ENCODE measurements at regions not wholly inside any gene's neighbourhood (a gene's known extent, or its start where the extent isn't known, plus 50 kb on each side); places are given as distances from the start of the nearest gene placed in this dataset.
"Not testable (repeated sequence)": the region's sequence is repeated elsewhere in the genome, so short reads cannot be mapped to it uniquely, and the experiment has no call there.

DNA sequence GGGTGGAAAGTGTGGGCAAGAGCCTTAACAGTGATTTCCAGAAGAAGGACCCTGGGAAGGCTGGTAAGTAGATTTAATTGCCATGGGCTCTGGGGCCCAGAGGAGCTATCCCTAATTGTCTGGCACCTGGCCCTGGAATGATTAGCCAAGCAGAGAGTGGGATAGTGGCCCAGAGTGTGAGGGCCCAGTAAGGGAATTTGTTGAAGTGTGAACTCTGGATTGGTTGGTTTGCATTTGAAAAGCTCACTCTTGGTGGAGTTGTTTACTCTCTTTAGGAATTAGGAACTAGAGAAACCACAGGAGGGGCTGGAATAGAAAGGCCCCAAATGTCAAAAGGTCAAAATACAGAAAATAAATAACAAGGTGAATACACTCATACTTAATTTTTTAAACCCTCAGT lies 207.1 kb downstream of the GABRG2 start:
- no peaks in the 10 kb centered on the region for H3K36me3 ChIP-seq (ENCODE audit: insufficient read depth)
- no peak overlapping the region for H3K4me3 ChIP-seq (ENCODE audit: low read depth, low read length)
- H3K27ac ChIP-seq (ENCODE audit: low read depth) = no peak overlapping the region
- no peaks in the 10 kb centered on the region for H3K4me1 ChIP-seq (ENCODE audit: insufficient read depth)
- DNase-seq (ENCODE audit: extremely low spot score) = no peak

DNA sequence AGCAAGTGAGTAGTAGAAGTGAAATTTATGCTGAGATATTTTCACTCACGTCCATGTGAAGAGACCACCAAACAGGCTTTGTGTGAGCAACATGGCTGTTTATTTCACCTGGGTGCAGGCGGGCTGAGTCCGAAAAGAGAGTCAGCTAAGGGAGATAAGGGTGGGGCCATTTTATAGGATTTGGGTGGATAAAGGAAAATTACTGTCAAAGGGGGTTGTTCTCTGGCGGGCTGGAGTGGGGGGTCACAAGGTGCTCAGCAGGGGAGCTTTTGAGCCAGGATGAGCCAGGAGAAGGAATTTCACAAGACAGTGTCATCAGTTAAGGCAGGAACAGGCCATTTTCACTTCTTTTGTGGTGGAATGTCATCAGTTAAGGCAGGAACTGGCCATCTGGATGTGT lies 207.8 kb downstream of the GABRG2 start:
- H3K4me3 ChIP-seq (ENCODE audit: low read depth, low read length); H3K27ac ChIP-seq (ENCODE audit: low read depth); H3K4me1 ChIP-seq (ENCODE audit: insufficient read depth); H3K36me3 ChIP-seq (ENCODE audit: insufficient read depth); DNase-seq (ENCODE audit: extremely low spot score): not testable (repeated sequence)
- WGBS = 64% methylated on average over 4 of the region's 4 CpGs

DNA sequence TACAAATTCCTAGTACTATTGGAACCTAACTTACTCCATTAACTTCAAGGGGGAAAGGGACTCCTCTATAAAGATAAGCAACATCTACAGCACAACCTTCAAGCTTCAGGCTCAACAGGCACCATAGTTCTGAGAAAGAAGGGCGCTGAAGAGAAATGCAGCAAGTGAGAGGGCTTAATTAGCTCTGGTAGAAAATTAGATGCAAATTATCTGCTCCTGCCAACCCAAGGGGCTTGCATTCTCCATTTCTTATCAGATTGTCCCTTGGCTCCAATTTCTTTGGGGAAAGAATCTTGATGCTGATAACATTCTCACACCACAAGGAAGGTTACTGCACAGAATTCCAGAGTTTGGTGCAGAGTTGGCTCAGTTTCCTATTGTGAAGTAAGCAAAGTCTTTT lies 214.6 kb downstream of the GABRG2 start:
- WGBS = 82% methylated on average over 1 of the region's 1 CpG
- Histone ChIP-seq H3K4me1 (ENCODE audit: insufficient read depth) (no peaks in the 10 kb centered on the region), H3K36me3 (ENCODE audit: insufficient read depth) (no peaks in the 10 kb centered on the region), H3K4me3 (ENCODE audit: low read depth, low read length) (no peak overlapping the region), H3K27ac (ENCODE audit: low read depth) (no peak overlapping the region)
- no peak for DNase-seq (ENCODE audit: extremely low spot score)

DNA sequence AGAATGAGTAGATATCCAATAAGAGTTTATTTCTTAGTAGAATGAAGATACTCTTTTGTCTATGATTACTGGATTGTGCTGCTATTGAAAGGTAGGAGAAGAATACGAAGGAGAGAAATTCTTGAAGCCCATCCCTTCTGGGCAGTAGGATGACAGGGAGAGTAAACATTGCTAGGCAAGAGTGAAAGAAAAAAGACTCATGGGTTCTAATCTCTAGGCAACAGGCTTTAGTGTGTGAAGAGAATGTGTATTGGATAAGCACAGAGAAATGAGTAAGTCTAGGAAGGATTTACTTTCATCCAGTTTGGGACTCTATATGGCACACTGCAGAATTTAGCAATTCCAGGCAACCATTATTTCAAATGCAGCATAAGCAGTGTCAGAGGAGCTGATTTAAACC lies 216.0 kb downstream of the GABRG2 start:
- no peaks in the 10 kb centered on the region for H3K4me1 ChIP-seq (ENCODE audit: insufficient read depth)
- 0% methylated on average over 1 of the region's 1 CpG for WGBS
- H3K27ac ChIP-seq (ENCODE audit: low read depth) = no peak overlapping the region
- H3K36me3 ChIP-seq (ENCODE audit: insufficient read depth) = no peaks in the 10 kb centered on the region
- no peak for DNase-seq (ENCODE audit: extremely low spot score)
- H3K4me3 ChIP-seq (ENCODE audit: low read depth, low read length) = no peak overlapping the region

DNA sequence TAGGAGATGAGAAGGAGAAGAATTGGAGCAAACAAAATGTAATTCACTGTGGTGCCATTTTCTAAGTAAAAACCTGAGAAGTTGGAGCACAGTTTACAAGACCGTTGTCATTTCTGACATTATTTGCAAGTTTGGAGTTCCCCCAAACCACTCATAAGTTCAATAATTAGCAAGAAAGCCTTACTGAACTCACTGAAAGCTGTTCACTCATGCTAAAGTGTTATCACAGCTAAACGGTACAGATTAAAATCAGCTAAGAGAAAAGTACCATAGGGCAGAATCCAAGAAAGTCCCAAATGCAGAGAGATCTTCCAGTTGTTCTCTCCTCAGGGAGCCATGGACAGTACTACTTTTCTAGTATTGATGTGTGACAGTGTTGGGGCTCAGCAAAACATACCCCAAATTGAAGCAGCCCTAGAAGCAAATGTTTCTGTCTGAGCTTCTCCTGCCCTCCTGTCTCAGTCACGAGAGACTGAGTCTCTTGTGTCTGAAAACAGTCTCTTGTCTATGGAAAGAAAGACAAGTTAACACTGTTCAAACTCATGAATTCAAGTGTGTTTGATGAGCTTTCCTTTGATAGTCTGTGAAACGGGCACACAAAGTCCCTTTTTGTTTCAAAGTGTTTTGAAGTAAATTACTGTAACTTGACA lies 221.2 kb downstream of the GABRG2 start:
- H3K4me3 ChIP-seq (ENCODE audit: low read depth, low read length) = no peak overlapping the region
- DNase-seq (ENCODE audit: extremely low spot score) = no peak
- H3K36me3 ChIP-seq (ENCODE audit: insufficient read depth) = no peaks in the 10 kb centered on the region
- H3K4me1 ChIP-seq (ENCODE audit: insufficient read depth) = no peaks in the 10 kb centered on the region
- WGBS = 52% methylated on average over 4 of the region's 4 CpGs
- H3K27ac ChIP-seq (ENCODE audit: low read depth) = no peak overlapping the region

DNA sequence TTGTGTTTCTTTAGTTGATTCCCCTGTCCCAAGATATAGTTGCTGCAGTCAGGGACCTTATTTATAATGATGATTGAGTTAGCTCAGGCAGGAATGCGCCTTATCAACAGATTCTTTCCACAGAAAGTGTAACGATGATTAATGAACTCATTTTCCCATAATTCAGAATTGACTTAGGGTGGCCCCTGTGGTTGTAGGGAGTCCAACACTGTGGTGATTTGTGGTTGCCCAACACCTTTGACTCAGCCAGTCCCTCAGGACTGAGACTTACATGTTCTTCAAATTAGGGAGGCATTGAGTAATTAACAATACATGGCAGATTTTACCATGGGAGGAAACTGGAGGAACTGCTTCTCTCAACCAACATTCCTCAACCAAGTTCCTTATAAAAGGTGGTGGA lies 221.9 kb downstream of the GABRG2 start:
- Histone ChIP-seq H3K4me3 (ENCODE audit: low read depth, low read length) (no peak overlapping the region), H3K36me3 (ENCODE audit: insufficient read depth) (no peaks in the 10 kb centered on the region), H3K27ac (ENCODE audit: low read depth) (no peak overlapping the region), H3K4me1 (ENCODE audit: insufficient read depth) (no peaks in the 10 kb centered on the region)
- no peak for DNase-seq (ENCODE audit: extremely low spot score)
- WGBS = 37% methylated on average over 2 of the region's 2 CpGs

DNA sequence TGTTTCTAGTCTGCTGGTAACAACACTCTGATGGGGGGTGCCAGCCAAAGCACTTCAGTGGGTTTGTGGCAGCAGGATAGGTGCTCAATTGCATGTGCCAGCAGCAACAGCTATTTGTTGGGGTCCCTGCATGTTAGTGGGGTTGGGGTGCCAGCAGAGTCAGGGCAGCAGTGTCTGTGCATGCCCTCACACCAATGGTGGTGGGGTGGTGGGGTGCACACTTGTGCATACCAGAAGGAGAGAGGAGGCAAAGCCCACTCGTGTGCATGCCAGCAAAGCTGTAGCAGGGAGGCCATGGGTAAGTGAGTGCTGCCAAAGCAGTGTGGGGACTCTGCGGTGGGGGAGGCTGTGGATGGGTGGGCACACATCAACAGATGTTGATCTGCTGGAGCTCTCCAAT lies 232.2 kb downstream of the GABRG2 start:
- Histone ChIP-seq H3K4me1 (ENCODE audit: insufficient read depth) (no peaks in the 10 kb centered on the region), H3K36me3 (ENCODE audit: insufficient read depth) (no peaks in the 10 kb centered on the region), H3K4me3 (ENCODE audit: low read depth, low read length) (no peak overlapping the region), H3K27ac (ENCODE audit: low read depth) (no peak overlapping the region)
- no peak for DNase-seq (ENCODE audit: extremely low spot score)
- WGBS = 84% methylated on average over 2 of the region's 2 CpGs

DNA sequence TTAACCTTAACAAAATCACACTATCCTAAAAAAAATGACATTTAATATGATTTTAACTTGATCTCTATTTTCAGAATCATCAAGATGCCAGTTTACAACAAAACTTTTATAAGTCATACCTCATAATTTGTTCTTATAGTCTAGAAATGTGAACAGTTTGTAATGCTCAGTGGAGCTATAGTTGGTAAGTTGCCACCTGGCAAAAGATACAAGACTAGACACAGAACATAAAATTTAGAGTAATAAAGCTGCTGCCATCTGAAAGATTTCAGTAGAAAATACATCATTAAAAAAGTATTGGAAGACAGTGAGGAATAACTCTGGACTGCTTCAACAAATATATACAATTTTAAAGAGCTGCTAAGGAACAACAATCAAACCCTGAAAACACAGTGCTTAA lies 233.8 kb downstream of the GABRG2 start:
- Histone ChIP-seq H3K4me1 (ENCODE audit: insufficient read depth) (no peaks in the 10 kb centered on the region), H3K4me3 (ENCODE audit: low read depth, low read length) (no peak overlapping the region), H3K27ac (ENCODE audit: low read depth) (no peak overlapping the region), H3K36me3 (ENCODE audit: insufficient read depth) (no peaks in the 10 kb centered on the region)
- peak; percentile 28 for DNase-seq (ENCODE audit: extremely low spot score)

DNA sequence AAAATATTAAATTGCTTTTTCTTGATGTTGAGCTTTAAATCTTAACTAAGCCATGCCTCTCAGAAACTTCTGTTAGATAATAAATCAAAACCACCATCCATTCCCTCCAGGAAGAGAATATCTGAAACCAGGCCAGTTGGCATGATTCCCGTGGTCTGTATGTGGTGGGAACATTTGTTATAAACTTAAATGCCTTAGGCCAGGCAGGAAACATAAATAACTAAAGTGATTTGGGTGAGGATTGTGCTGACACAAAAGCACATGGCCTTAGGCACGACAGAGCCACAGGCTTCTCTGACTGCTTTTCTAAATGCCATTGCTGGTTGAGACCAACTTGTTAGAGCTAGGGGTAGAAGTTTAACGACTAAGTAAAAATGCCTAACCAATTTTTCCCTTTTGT lies 255.9 kb downstream of the GABRG2 start:
- Histone ChIP-seq H3K4me3 (ENCODE audit: low read depth, low read length) (no peak overlapping the region), H3K27ac (ENCODE audit: low read depth) (no peak overlapping the region), H3K36me3 (ENCODE audit: insufficient read depth) (no peaks in the 10 kb centered on the region), H3K4me1 (ENCODE audit: insufficient read depth) (no peaks in the 10 kb centered on the region)
- DNase-seq (ENCODE audit: extremely low spot score) = peak; percentile 59
- WGBS = 6% methylated on average over 3 of the region's 3 CpGs

DNA sequence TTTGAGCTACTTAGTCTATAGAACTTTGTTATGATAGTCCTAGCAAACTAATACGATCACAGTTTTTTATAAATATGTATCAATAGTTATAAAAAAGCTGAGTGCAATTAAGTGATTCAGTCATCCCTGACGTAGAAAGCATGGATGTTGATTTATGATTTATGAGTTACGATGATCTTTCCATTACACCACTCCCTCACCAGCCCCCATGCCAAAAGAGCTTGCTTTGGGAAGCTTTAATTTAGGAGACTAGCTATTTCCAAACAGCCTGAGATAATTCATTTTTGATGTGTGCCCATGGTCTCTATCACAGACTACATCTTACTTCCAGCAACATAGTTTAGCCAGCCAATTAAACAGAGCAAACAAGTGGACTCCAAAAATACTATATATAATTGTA lies 256.8 kb downstream of the GABRG2 start:
- WGBS = 57% methylated on average over 3 of the region's 3 CpGs
- Histone ChIP-seq H3K4me3 (ENCODE audit: low read depth, low read length) (no peak overlapping the region), H3K4me1 (ENCODE audit: insufficient read depth) (no peaks in the 10 kb centered on the region), H3K27ac (ENCODE audit: low read depth) (no peak overlapping the region), H3K36me3 (ENCODE audit: insufficient read depth) (no peaks in the 10 kb centered on the region)
- DNase-seq (ENCODE audit: extremely low spot score) = no peak

DNA sequence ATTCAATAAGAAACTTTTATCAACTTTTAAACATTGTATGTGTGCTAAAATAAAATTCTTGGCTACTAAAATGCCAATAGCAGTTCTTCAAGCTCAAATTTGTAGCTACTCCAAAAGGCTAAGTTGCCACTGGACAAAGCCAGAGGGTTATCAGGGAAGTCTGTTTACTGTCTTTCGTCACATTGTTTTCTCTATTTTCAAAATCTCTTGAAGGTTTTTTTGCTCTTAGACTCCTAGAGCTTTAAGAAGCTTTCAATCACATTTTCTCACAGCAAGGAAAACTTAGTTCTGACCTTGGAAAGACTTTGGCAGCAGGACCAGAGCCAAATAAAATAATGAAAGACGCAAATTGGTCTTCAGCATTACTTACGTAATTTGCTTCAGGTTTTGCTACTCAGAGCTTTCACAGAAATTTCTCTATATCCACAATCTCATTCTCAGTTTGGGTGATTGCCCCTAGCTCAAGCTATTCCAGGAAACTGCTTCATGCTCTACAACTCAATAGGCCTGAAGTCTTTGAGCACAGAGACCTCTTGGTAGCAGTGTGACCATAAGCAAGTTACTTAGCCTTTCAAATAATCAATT lies 257.7 kb downstream of the GABRG2 start:
- no peak overlapping the region for H3K27ac ChIP-seq (ENCODE audit: low read depth)
- no peaks in the 10 kb centered on the region for H3K4me1 ChIP-seq (ENCODE audit: insufficient read depth)
- WGBS = 74% methylated on average over 3 of the region's 3 CpGs
- no peaks in the 10 kb centered on the region for H3K36me3 ChIP-seq (ENCODE audit: insufficient read depth)
- H3K4me3 ChIP-seq (ENCODE audit: low read depth, low read length) = no peak overlapping the region
- no peak for DNase-seq (ENCODE audit: extremely low spot score)

DNA sequence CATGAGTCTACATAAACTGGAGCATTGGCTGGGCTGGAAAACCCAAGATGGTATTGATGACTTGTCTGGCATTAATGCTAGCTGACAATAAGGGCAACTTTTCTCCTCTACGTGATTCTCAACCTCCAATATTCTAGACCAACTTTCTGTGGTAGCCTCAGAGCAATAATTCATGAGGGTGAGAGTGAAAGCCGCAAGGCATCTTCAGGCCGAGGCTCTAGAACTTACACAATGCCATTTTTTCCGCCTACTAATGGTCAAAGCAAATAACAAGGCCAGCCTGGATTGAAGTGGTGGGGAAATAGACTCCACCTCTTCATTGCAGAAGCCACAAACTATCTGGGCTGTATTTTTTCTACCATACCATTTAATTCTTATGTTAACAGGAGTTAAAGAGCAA lies 267.4 kb downstream of the GABRG2 start:
- no peak for DNase-seq (ENCODE audit: extremely low spot score)
- 89% methylated on average over 4 of the region's 4 CpGs for WGBS
- no peak overlapping the region for H3K4me3 ChIP-seq (ENCODE audit: low read depth, low read length)

DNA sequence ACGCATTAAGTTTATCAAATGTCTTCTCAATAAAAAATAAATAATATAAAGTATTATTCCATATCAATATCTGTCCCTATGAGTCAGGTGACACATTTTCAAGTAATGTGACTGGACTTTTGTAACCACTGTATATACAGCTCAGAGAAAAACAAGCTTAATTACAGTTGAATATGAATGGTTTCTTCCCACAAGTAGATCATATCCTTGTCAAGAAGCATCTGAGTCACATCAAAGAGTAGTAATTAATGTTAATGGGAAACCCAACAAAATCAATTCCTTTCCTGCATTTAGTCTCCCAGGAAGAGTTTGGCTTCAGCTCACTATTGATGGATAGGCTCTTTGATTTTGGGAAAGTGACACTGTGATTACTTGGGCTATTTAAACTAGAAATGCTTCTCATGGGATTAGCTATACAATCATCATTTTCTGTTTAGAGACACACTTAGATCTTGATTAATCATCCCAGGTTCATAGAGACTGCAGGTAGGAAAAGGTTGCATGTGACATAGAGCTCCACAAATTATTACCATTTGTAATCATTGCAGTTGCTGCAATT lies 292.9 kb downstream of the GABRG2 start:
- H3K27ac ChIP-seq (ENCODE audit: low read depth) = no peak overlapping the region
- no peak for DNase-seq (ENCODE audit: extremely low spot score)
- H3K4me3 ChIP-seq (ENCODE audit: low read depth, low read length) = no peak overlapping the region
- no peaks in the 10 kb centered on the region for H3K36me3 ChIP-seq (ENCODE audit: insufficient read depth)
- H3K4me1 ChIP-seq (ENCODE audit: insufficient read depth) = no peaks in the 10 kb centered on the region
- 1% methylated on average over 1 of the region's 1 CpG for WGBS

More for the DNA sequence above, 267.4 kb downstream of the GABRG2 start:
- H3K4me1 ChIP-seq (ENCODE audit: insufficient read depth) = no peaks in the 10 kb centered on the region
- no peaks in the 10 kb centered on the region for H3K36me3 ChIP-seq (ENCODE audit: insufficient read depth)
- H3K27ac ChIP-seq (ENCODE audit: low read depth) = no peak overlapping the region

DNA sequence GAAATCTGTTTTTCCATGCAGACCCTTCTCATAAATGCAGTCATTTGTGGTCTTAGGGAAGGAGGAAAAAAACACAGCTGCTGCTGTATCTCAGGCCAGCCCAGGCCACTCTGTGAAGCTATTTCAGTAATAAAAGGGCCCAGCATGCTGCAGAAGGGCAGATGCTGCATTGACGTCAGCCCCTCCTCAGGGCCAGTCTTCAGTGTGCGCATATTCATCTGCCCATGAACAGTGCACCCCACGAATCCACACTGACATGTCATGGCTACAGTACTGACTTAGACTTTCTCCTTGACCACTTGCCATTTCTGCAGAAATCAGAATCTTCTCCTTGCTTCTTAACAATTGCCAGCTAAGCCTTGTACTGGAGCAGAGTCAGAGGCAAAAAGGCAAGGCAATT lies 304.7 kb downstream of the GABRG2 start:
- Histone ChIP-seq H3K4me3 (ENCODE audit: low read depth, low read length) (no peak overlapping the region), H3K27ac (ENCODE audit: low read depth) (no peak overlapping the region), H3K4me1 (ENCODE audit: insufficient read depth) (no peaks in the 10 kb centered on the region), H3K36me3 (ENCODE audit: insufficient read depth) (no peaks in the 10 kb centered on the region)
- 42% methylated on average over 3 of the region's 3 CpGs for WGBS
- no peak for DNase-seq (ENCODE audit: extremely low spot score)
